ENCODE measurements at regions not wholly inside any gene's neighbourhood (a gene's known extent, or its start where the extent isn't known, plus 50 kb on each side); places are given as distances from the start of the nearest gene placed in this dataset.

DNA sequence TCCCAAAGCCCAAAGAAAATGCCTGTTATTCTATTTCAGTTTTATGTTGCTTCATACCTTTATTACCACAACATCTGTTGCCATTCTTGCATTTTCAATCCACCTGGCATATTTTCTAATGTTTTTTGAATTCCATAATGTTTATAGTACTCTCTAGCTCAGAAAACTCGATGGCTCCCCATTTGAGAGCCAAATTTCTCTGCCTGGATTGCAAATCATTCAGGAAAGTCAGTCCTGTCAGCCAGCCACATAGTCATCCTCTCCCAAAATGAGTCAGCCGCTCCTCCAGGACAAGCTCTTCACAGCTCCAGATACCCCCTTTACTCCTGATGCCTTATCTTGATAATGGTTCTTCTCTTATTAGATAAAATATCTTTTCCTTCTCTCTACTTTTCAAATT, 78.2 kb upstream of the ADCY2 start:
- TF ChIP-seq, protein P1, sequence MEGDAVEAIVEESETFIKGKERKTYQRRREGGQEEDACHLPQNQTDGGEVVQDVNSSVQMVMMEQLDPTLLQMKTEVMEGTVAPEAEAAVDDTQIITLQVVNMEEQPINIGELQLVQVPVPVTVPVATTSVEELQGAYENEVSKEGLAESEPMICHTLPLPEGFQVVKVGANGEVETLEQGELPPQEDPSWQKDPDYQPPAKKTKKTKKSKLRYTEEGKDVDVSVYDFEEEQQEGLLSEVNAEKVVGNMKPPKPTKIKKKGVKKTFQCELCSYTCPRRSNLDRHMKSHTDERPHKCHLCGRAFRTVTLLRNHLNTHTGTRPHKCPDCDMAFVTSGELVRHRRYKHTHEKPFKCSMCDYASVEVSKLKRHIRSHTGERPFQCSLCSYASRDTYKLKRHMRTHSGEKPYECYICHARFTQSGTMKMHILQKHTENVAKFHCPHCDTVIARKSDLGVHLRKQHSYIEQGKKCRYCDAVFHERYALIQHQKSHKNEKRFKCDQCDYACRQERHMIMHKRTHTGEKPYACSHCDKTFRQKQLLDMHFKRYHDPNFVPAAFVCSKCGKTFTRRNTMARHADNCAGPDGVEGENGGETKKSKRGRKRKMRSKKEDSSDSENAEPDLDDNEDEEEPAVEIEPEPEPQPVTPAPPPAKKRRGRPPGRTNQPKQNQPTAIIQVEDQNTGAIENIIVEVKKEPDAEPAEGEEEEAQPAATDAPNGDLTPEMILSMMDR (conservative IDR thresholded peaks at IDR 0.05; ENCODE audit: low read length), result no peak
- TF ChIP-seq EZH2phosphoT487 (IDR thresholded peaks at IDR 0.05; ENCODE audit: borderline replicate concordance, low read depth, low read length), result no peak
